Activated CD4-positive, alpha-beta T cell treated with anti-CD3 and anti-CD28 coated beads, Interleukin-2, amount 50 U/mL, for 16 hours (primary cell): ENCODE measurements at regions not wholly inside any gene's neighbourhood (a gene's known extent, or its start where the extent isn't known, plus 50 kb on each side); places are given as distances from the start of the nearest gene placed in this dataset.
"Not testable (repeated sequence)": the region's sequence is repeated elsewhere in the genome, so short reads cannot be mapped to it uniquely, and the experiment has no call there.

Source experiments
- DNase-seq: peaks from one replicate; pipeline ENCODE4 v3.0.0-alpha.2; 2020

- DNase-seq = no peak
Observed at GRCh38 chr5:82636591-82636990, 358.4 kb upstream of the RPS23 start.

GRCh38 chr5:82635561-82636288 is 357.6 kb upstream of the RPS23 start:
- DNase-seq = peak; percentile 5

- no peak for DNase-seq
Observed at GRCh38 chr5:82628364-82628910, 350.3 kb upstream of the RPS23 start.

GRCh38 chr5:82626905-82627591 is 348.9 kb upstream of the RPS23 start:
- DNase-seq = not testable (repeated sequence)

GRCh38 chr5:82626012-82626411 is 347.9 kb upstream of the RPS23 start:
- not testable (repeated sequence) for DNase-seq

- no peak for DNase-seq
Observed at GRCh38 chr5:82624062-82624461, 345.9 kb upstream of the RPS23 start.

GRCh38 chr5:82622711-82623514 is 344.8 kb upstream of the RPS23 start:
- no peak for DNase-seq

- no peak for DNase-seq
Observed at GRCh38 chr5:82622205-82622604, 344.1 kb upstream of the RPS23 start.

GRCh38 chr5:82620957-82621600 is 342.9 kb upstream of the RPS23 start:
- no peak for DNase-seq

GRCh38 chr5:82619097-82619496 is 340.9 kb upstream of the RPS23 start:
- no peak for DNase-seq

GRCh38 chr5:82614706-82615105 is 336.6 kb upstream of the RPS23 start:
- no peak for DNase-seq

GRCh38 chr5:82613891-82614290 is 335.7 kb upstream of the RPS23 start:
- DNase-seq = no peak

GRCh38 chr5:82610686-82611085 is 332.5 kb upstream of the RPS23 start:
- no peak for DNase-seq

GRCh38 chr5:82605441-82605973 is 327.4 kb upstream of the RPS23 start:
- DNase-seq = no peak

GRCh38 chr5:82603033-82603987 is 325.2 kb upstream of the RPS23 start:
- DNase-seq = no peak

GRCh38 chr5:82601861-82602260 is 323.7 kb upstream of the RPS23 start:
- DNase-seq = no peak

GRCh38 chr5:82601077-82601476 is 322.9 kb upstream of the RPS23 start:
- DNase-seq = no peak

GRCh38 chr5:82599692-82600091 is 321.5 kb upstream of the RPS23 start:
- DNase-seq = no peak

GRCh38 chr5:82599030-82599429 is 320.9 kb upstream of the RPS23 start:
- DNase-seq = no peak

- DNase-seq = no peak
Observed at GRCh38 chr5:82597437-82597836, 319.3 kb upstream of the RPS23 start.

GRCh38 chr5:82596451-82596850 is 318.3 kb upstream of the RPS23 start:
- no peak for DNase-seq
